ENCODE measurements at regions not wholly inside any gene's neighbourhood (a gene's known extent, or its start where the extent isn't known, plus 50 kb on each side); places are given as distances from the start of the nearest gene placed in this dataset.

DNA sequence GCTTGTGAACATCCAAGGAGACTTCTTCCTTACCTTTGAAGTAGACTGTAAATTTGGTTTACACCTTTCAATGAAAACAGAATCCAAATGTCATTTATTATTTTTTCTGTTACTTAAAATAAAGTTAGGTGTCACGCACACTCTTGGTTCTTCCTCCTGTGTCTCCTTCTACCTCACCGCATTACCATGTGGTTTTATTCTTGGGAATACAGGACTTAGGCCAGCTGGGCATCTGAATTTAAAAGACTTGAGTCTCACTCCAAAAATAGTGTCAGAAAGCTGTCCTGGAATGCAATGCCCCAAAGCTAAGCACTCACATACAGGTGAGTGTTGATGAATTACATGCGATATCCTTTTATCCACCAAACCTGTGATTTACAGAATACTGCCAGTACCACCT, 66.4 kb downstream of the MAF start:
- TF ChIP-seq CTCF (IDR thresholded peaks at IDR 0.05; ENCODE audit: low read length) (no peak), EZH2 (optimal IDR thresholded peaks at IDR 0.05; ENCODE audit: low read depth, low read length) (no peak)

Data from MM.1S (cell line).